Transverse colon (tissue), 4 donors: ENCODE measurements at regions not wholly inside any gene's neighbourhood (a gene's known extent, or its start where the extent isn't known, plus 50 kb on each side); places are given as distances from the start of the nearest gene placed in this dataset.

Source experiments
- DNase-seq: peaks from one replicate; pipeline ENCODE4 v3.0.0-alpha.2; 2019
- H3K27ac ChIP-seq, 4 donors: fragments of 200-600 bp; sonication (generic); 2 replicates each; pipeline ENCODE4 v1.5.1; 2016 to 2018; ENCODE audit warnings: inconsistent platforms in 4 of 4
- H3K27me3 ChIP-seq: fragments of 200-600 bp; sonication (generic); 2 replicates; pipeline ENCODE4 v1.5.1; 2017; ENCODE audit warnings: inconsistent platforms
- H3K36me3 ChIP-seq, 4 donors: fragments of 200-600 bp; sonication (generic); 2 replicates each; pipeline ENCODE4 v1.5.1; 2017 to 2019; ENCODE audit warnings: inconsistent platforms in 4 of 4
- H3K4me1 ChIP-seq, 4 donors: fragments of 200-600 bp; sonication (generic); 2 replicates each; pipeline ENCODE4 v1.5.1; 2017 to 2020; ENCODE audit warnings: inconsistent platforms in 4 of 4
- H3K4me3 ChIP-seq, 4 donors: fragments of 200-600 bp; sonication (generic); 1 replicate in 1 of 4; 2 replicates in 3 of 4; pipeline versions ENCODE4 v1.5.1 to v1.6.1; 2017 to 2019; ENCODE audit warnings: inconsistent platforms in 4 of 4
- H3K9me3 ChIP-seq, 2 donors: fragments of 200-600 bp; sonication (generic); 2 replicates each; pipeline ENCODE4 v1.5.1; 2017 to 2019; ENCODE audit warnings: inconsistent platforms in 2 of 2
- CTCF ChIP-seq, 5 experiments: fragments of 200-600 bp in 3 of 5; fragments of 450-650 bp in 2 of 5; sonication (generic) in 3 of 5; IDR thresholded peaks; 1 replicate in 2 of 5; 2 replicates in 3 of 5; pipeline ENCODE4 v1.5.1; 2016 to 2017; ENCODE audit warnings: antibody characterized with exemption in 5 of 5, inconsistent platforms in 3 of 5, mild to moderate bottlenecking in 2 of 5, moderate library complexity in 1 of 5
- EP300 ChIP-seq: sonication (generic); formaldehyde crosslinking; IDR thresholded peaks from one replicate; pipeline ENCODE4 v1.6.1; 2017; ENCODE audit warnings: antibody characterized with exemption, low read depth
- POLR2A ChIP-seq: fragments of 450-650 bp; IDR thresholded peaks from one replicate; pipeline ENCODE4 v1.6.1; 2016; ENCODE audit warnings: antibody characterized with exemption, mild to moderate bottlenecking, moderate library complexity
- POLR2AphosphoS5 ChIP-seq, 3 donors: sonication (generic); formaldehyde crosslinking; IDR thresholded peaks; one replicate each; pipeline ENCODE4 v1.6.1; 2016; ENCODE audit warnings: antibody characterized with exemption in 3 of 3
- WGBS, 2 donors: methylation state at CpG; one replicate each; pipeline ENCODE4 v1.1.5; 2018; ENCODE audit warnings: low coverage in 1 of 2; 5-methylcytosine and 5-hydroxymethylcytosine counted together
- in situ Hi-C, 4 donors: fragments of 200-750 bp; cut with MboI; loops; one replicate each; pipeline versions ENCODE4 v1.15.0 to v1.15.1; 2017; ENCODE audit warnings: low sequenced_read_pairs in 3 of 4, low pct_ligation_motif_present in 1 of 4, low pct_unique_long_range_greater_than_20kb in 1 of 4
- intact Hi-C: fragments of 100-400 bp; cut with DNase I; formaldehyde crosslinking; loops from one replicate; pipeline ENCODE4 v1.15.1; 2023; ENCODE audit warnings: low total_unique reads

- H3K27ac ChIP-seq, result no peak overlapping the region
- H3K36me3 ChIP-seq, result no peaks in the 10 kb centered on the region
- H3K4me1 ChIP-seq, result no peaks in the 10 kb centered on the region
- DNase-seq, result no peak
- TF ChIP-seq CTCF (IDR thresholded peaks at IDR 0.05), result no peak
- no peak for TF ChIP-seq POLR2A
- TF ChIP-seq POLR2AphosphoS5 (IDR thresholded peaks at IDR 0.05), result no peak
- no peak for TF ChIP-seq EP300
- in situ Hi-C loops, result loop anchor here in 1 of 4 donors (25.0 kb wide), 1 partner anchor 861 kb away; no protein-coding TSS in a partner anchor
- no peaks in the 10 kb centered on the region for H3K9me3 ChIP-seq
- H3K27me3 ChIP-seq, result no peaks in the 10 kb centered on the region
- WGBS, 2 donors, result 70 to 84% methylated on average over 2 of the region's 2 CpGs
- intact Hi-C loops, result no loop called here
- no peak overlapping the region for H3K4me3 ChIP-seq
Measured at GRCh38 chr2:40773291-40773690, 321.4 kb upstream of the SLC8A1 start.

GRCh38 chr2:40783704-40784103 is 331.8 kb upstream of the SLC8A1 start:
- intact Hi-C loops, result no loop called here
- WGBS, 2 donors, result 65 to 73% methylated on average over 3 of the region's 3 CpGs

GRCh38 chr2:40786636-40787035 is 334.7 kb upstream of the SLC8A1 start:
- DNase-seq, result no peak
- TF ChIP-seq POLR2AphosphoS5 (IDR thresholded peaks at IDR 0.05) (no peak), EP300 (no peak), CTCF (IDR thresholded peaks at IDR 0.05) (no peak), POLR2A (no peak)
- in situ Hi-C loops (no loop called here), intact Hi-C loops (no loop called here)
- Histone ChIP-seq H3K27me3 (no peaks in the 10 kb centered on the region), H3K27ac (no peak overlapping the region), H3K4me1 (no peaks in the 10 kb centered on the region), H3K36me3 (no peaks in the 10 kb centered on the region), H3K9me3 (no peaks in the 10 kb centered on the region), H3K4me3 (no peak overlapping the region)
- WGBS, 2 donors, result 42 to 66% methylated on average over 1 of the region's 1 CpG

More at GRCh38 chr2:40783704-40784103, 331.8 kb upstream of the SLC8A1 start:
- Histone ChIP-seq H3K4me1 (no peaks in the 10 kb centered on the region), H3K4me3 (no peak overlapping the region), H3K27me3 (no peaks in the 10 kb centered on the region), H3K36me3 (no peaks in the 10 kb centered on the region), H3K9me3 (no peaks in the 10 kb centered on the region), H3K27ac (no peak overlapping the region)
- in situ Hi-C loops, result no loop called here
- DNase-seq, result no peak
- TF ChIP-seq POLR2A, result no peak
- TF ChIP-seq CTCF (IDR thresholded peaks at IDR 0.05), result no peak
- TF ChIP-seq POLR2AphosphoS5 (IDR thresholded peaks at IDR 0.05), result no peak
- TF ChIP-seq EP300, result no peak

GRCh38 chr2:40797120-40797519 is 345.2 kb upstream of the SLC8A1 start:
- no peak for TF ChIP-seq POLR2AphosphoS5 (IDR thresholded peaks at IDR 0.05)
- no peak for TF ChIP-seq CTCF (IDR thresholded peaks at IDR 0.05)
- TF ChIP-seq POLR2A, result no peak
- no peak for DNase-seq

More at GRCh38 chr2:40797120-40797519, 345.2 kb upstream of the SLC8A1 start:
- 50 to 59% methylated on average over 2 of the region's 2 CpGs for WGBS, 2 donors
- Histone ChIP-seq H3K9me3 (no peaks in the 10 kb centered on the region), H3K27ac (no peak overlapping the region), H3K4me1 (no peaks in the 10 kb centered on the region), H3K36me3 (no peaks in the 10 kb centered on the region), H3K4me3 (no peak overlapping the region), H3K27me3 (no peaks in the 10 kb centered on the region)
- intact Hi-C loops, result no loop called here
- in situ Hi-C loops, result no loop called here
